ENCODE measurements at regions not wholly inside any gene's neighbourhood (a gene's known extent, or its start where the extent isn't known, plus 50 kb on each side); places are given as distances from the start of the nearest gene placed in this dataset.

DNA sequence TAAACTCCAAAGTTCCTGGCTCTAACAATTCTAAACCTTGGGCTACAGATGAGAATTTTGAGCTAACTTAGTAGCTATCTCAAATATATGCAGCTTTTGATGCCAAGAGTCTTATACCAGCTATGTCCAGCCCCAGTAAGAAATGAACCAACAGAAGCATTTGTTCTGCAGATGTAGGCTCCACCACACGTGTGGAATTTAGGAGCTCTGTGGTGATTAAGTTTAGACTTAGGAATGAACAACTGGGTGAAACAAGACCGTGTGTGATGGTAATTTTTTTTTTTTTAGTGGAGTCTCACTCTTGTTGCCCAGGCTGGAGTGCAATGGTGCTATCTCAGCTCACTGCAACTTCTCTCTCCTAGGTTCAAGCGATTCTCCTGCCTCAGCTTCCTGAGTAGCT is 179.7 kb downstream of the ANKRD30B start:
- intact Hi-C loops (cut with micrococcal nuclease) = no loop called here
- no peak overlapping the region for H3K4me3 ChIP-seq
- no peaks in the 10 kb centered on the region for H3K27me3 ChIP-seq (ENCODE audit: low read depth)
- TF ChIP-seq, protein P1, sequence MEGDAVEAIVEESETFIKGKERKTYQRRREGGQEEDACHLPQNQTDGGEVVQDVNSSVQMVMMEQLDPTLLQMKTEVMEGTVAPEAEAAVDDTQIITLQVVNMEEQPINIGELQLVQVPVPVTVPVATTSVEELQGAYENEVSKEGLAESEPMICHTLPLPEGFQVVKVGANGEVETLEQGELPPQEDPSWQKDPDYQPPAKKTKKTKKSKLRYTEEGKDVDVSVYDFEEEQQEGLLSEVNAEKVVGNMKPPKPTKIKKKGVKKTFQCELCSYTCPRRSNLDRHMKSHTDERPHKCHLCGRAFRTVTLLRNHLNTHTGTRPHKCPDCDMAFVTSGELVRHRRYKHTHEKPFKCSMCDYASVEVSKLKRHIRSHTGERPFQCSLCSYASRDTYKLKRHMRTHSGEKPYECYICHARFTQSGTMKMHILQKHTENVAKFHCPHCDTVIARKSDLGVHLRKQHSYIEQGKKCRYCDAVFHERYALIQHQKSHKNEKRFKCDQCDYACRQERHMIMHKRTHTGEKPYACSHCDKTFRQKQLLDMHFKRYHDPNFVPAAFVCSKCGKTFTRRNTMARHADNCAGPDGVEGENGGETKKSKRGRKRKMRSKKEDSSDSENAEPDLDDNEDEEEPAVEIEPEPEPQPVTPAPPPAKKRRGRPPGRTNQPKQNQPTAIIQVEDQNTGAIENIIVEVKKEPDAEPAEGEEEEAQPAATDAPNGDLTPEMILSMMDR (IDR thresholded peaks at IDR 0.05; ENCODE audit: borderline replicate concordance) = no peak
- H3K9me3 ChIP-seq (replicated peaks) = no peaks in the 10 kb centered on the region
- H3K4me1 ChIP-seq = peaks cover 3% of the 10 kb centered on the region
- DNase-seq = no peak
- no peak overlapping the region for H3K27ac ChIP-seq (replicated peaks)
- H3K36me3 ChIP-seq = no peaks in the 10 kb centered on the region

DNA sequence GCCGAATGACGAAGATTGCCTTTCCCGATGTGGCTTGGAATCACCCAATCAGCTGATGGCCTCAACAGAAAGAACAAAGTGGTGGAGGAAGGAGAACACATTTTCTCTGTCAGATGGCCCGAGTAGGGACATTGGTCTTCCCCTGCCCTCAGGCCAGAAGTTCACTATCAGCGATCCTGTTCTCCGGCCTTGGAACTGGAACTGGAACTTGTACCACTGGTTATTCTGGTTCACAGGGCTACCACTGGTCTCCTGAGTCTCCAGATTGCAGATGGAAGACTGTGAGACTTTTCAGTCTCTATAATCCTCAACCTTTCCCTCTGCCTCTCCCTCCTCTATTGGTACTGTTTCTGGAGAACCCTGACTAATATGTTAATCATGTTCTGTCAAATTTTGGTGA is 180.4 kb downstream of the ANKRD30B start:
- no peaks in the 10 kb centered on the region for H3K9me3 ChIP-seq (replicated peaks)
- H3K4me1 ChIP-seq = peaks cover 3% of the 10 kb centered on the region
- intact Hi-C loops (cut with micrococcal nuclease) = no loop called here
- DNase-seq = no peak
- TF ChIP-seq, protein P1 (IDR thresholded peaks at IDR 0.05; ENCODE audit: borderline replicate concordance) = no peak
- no peaks in the 10 kb centered on the region for H3K36me3 ChIP-seq
- H3K27me3 ChIP-seq (ENCODE audit: low read depth) = no peaks in the 10 kb centered on the region
- no peak overlapping the region for H3K27ac ChIP-seq (replicated peaks)
- H3K4me3 ChIP-seq = no peak overlapping the region

DNA sequence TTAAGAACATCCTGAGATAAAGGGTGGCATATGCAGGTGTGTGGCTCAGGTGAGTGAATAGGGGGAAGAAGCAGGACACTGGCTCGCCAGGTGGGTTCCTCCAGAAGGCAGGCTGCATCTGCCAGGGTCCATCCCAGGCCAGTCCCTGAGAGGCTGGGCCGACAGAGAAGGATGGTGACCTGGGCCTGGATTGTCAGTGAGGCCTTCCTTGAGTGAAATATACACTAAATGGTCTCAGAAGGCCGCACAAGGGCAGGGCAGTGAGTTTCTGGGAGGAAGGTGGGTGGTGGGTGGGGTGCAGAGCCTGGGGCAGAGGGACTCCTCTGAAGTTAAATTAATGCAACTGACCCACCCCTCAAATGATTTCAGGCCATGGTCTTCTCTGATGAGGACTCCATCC is 182.1 kb downstream of the ANKRD30B start:
- intact Hi-C loops (cut with micrococcal nuclease) = no loop called here

DNA sequence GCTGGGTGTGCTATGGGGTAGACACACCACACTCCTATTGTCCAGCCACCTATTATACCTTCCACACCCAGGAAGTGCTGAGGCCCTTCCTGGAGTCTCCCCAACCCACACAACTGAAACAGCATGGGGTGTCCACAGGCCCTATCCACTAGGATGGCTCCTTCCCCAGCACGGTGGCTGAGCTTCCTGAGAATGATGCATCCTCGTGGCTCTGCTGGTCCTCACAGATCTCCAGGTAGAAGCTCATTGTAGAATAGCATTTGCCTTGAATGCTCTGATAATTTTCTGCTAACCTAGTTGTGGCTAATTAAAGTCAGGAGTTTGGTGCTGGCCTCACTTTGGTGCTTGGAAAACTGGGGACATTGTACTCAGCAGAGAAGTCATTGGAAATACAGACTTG is 182.6 kb downstream of the ANKRD30B start:
- peaks cover 5% of the 10 kb centered on the region for H3K27me3 ChIP-seq (ENCODE audit: low read depth)
- H3K27ac ChIP-seq (replicated peaks) = no peak overlapping the region
- TF ChIP-seq, protein P1 (IDR thresholded peaks at IDR 0.05; ENCODE audit: borderline replicate concordance) = no peak
- no peaks in the 10 kb centered on the region for H3K9me3 ChIP-seq (replicated peaks)
- peaks cover 2% of the 10 kb centered on the region for H3K4me1 ChIP-seq
- no peak for DNase-seq
- H3K36me3 ChIP-seq = no peaks in the 10 kb centered on the region
- H3K4me3 ChIP-seq = no peak overlapping the region
- intact Hi-C loops (cut with micrococcal nuclease) = no loop called here

More for the DNA sequence above, 182.1 kb downstream of the ANKRD30B start:
- H3K4me3 ChIP-seq = no peak overlapping the region
- TF ChIP-seq, protein P1 (IDR thresholded peaks at IDR 0.05; ENCODE audit: borderline replicate concordance) = no peak
- H3K4me1 ChIP-seq = peaks cover 3% of the 10 kb centered on the region
- no peaks in the 10 kb centered on the region for H3K9me3 ChIP-seq (replicated peaks)
- H3K36me3 ChIP-seq = no peaks in the 10 kb centered on the region
- no peak overlapping the region for H3K27ac ChIP-seq (replicated peaks)
- no peak for DNase-seq
- H3K27me3 ChIP-seq (ENCODE audit: low read depth) = peaks cover 5% of the 10 kb centered on the region

DNA sequence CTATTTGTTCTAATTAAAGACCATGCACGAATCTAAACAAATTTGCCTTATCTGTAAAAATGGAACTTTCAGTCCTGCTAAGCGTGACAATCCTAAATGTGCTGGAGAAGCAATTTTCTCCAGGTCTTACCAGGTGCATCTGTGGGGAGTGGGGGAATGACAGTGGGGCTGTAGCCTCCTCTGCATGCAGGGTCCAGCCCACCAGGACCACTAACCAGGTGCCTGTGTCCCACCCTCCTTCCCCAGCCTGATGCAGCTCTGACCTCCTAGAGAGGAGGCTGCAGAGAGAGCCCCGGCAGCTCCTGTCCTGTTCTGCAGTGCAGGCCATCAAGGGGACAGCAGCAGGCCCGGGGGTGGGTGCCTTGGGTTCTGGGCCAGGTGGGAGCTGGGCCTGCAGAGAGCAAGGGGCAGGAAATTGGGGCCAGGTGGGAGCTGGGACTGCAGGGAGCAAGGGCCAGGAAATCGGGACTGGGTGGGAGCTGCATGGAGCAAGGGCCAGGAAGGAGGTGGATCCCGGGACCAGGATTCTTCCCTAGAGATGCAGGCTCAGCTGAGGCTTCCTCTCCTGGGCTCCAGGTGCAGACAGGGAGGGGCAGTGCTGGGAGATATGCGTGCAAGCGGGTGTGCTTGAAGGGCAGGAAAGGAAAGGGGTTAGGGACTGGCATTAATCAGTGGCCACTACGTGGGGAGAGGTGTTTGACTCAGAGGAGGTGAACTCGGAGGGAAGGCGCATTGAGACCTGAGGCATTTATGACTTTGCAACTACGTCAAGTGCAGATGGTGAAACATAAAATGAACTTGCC is 185.3 kb downstream of the ANKRD30B start:
- Histone ChIP-seq H3K27me3 (ENCODE audit: low read depth) (peaks cover 13% of the 10 kb centered on the region), H3K27ac (replicated peaks) (no peak overlapping the region), H3K36me3 (no peaks in the 10 kb centered on the region), H3K4me1 (no peaks in the 10 kb centered on the region), H3K4me3 (no peak overlapping the region), H3K9me3 (replicated peaks) (no peaks in the 10 kb centered on the region)
- intact Hi-C loops (cut with micrococcal nuclease) = no loop called here
- no peak for DNase-seq
- TF ChIP-seq, protein P1 (IDR thresholded peaks at IDR 0.05; ENCODE audit: borderline replicate concordance) = no peak
